ENCODE measurements at regions not wholly inside any gene's neighbourhood (a gene's known extent, or its start where the extent isn't known, plus 50 kb on each side); places are given as distances from the start of the nearest gene placed in this dataset.

DNA sequence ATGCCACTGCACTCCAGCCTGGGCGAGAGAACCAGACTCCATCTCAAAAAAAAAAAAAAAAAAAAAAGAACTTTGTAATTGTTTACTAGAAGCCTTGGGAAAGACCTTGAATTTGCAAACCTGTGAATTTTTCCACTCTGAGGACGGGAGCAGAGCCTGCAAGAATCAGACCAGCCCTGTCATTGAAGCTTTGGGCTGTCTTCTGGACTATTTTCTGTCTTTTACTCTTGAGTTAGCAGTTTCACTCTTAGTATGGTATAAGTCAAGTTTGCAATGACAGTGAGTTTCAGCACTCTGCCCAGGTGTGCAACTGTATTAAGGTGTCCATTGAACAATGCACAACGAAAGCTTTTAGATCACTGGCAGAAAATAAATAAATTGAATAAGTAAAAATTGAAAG is 81.4 kb upstream of the KRAS start:
- WGBS, 2 experiments (ENCODE audit: insufficient coverage in 2 of 2), result 94 to 100% methylated on average over 1 to 2 of the region's 3 CpGs
- no peaks in the 10 kb centered on the region for H3K9me3 ChIP-seq (ENCODE audit: control insufficient read depth, low read length)
- no peaks in the 10 kb centered on the region for H3K36me3 ChIP-seq (ENCODE audit: control insufficient read depth, insufficient read depth, low read length)
- no peak overlapping the region for H3K4me3 ChIP-seq (ENCODE audit: extremely low read depth, insufficient read depth, low read length, poor library complexity, severe bottlenecking)
- H3K27ac ChIP-seq (ENCODE audit: low read depth, low read length, severe bottlenecking), result no peak overlapping the region
- H3K4me1 ChIP-seq (ENCODE audit: control insufficient read depth, insufficient read depth, low read length, poor library complexity, severe bottlenecking), result peaks cover 4% of the 10 kb centered on the region

DNA sequence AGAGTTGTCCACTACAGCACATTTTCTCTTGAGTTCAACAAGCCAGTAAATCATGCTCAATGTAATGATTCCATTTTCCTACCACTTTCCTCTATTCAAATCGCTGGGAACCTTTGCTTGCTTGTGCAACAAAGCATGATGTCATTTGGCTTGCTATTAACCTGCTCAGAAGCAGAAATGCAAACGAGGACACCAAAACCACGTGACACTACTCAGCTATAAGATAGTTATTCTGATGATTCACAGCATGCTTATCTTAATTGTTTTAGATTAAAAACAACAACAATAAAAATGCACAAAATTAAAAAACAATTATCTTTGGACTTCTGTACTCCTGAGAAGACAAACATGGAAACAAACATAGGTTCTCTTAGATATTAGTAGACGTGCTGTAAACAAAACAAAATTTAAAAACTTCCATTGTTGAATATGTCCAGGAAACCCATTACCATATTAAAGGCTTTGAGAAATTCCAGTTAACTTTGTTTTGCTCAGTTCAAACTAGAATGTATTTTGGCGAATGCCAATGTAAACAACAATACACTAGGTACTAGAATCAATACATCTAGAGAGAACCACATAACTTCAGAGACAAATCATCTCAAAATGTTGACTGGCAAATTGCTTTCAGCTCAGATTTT is 77.5 kb upstream of the KRAS start:
- no peaks in the 10 kb centered on the region for H3K36me3 ChIP-seq (ENCODE audit: control insufficient read depth, insufficient read depth, low read length)
- H3K4me3 ChIP-seq (ENCODE audit: extremely low read depth, insufficient read depth, low read length, poor library complexity, severe bottlenecking), result no peak overlapping the region
- H3K4me1 ChIP-seq (ENCODE audit: control insufficient read depth, insufficient read depth, low read length, poor library complexity, severe bottlenecking), result peaks cover 4% of the 10 kb centered on the region
- no peak overlapping the region for H3K27ac ChIP-seq (ENCODE audit: low read depth, low read length, severe bottlenecking)
- WGBS, 2 experiments (ENCODE audit: insufficient coverage in 2 of 2), result 69 to 83% methylated on average over 2 of the region's 5 CpGs
- no peaks in the 10 kb centered on the region for H3K9me3 ChIP-seq (ENCODE audit: control insufficient read depth, low read length)

DNA sequence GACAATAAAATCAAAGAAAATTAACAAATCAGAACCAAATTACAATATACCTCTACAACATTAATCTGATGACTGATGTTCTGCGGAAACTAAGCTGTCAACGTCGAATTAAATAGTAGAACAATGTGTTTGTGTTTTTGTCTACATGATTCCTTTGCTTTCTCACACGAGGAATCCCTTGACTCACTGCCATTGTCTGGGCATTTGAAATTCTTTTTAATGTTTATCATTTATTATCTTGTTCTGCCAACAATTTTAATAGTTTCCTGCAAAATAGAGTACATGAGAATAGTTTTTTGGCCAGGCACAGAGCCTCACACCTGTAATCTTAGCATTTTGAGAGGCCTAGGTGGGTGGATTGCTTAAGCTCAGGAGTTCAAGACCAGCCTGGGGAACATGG is 76.6 kb upstream of the KRAS start:
- Histone ChIP-seq H3K36me3 (ENCODE audit: control insufficient read depth, insufficient read depth, low read length) (no peaks in the 10 kb centered on the region), H3K4me3 (ENCODE audit: extremely low read depth, insufficient read depth, low read length, poor library complexity, severe bottlenecking) (no peak overlapping the region), H3K4me1 (ENCODE audit: control insufficient read depth, insufficient read depth, low read length, poor library complexity, severe bottlenecking) (peaks cover 4% of the 10 kb centered on the region), H3K27ac (ENCODE audit: low read depth, low read length, severe bottlenecking) (no peak overlapping the region), H3K9me3 (ENCODE audit: control insufficient read depth, low read length) (no peaks in the 10 kb centered on the region)
- no CpG with 5 or more reads among the region's 4 CpGs for WGBS, 2 experiments (ENCODE audit: insufficient coverage in 2 of 2)

DNA sequence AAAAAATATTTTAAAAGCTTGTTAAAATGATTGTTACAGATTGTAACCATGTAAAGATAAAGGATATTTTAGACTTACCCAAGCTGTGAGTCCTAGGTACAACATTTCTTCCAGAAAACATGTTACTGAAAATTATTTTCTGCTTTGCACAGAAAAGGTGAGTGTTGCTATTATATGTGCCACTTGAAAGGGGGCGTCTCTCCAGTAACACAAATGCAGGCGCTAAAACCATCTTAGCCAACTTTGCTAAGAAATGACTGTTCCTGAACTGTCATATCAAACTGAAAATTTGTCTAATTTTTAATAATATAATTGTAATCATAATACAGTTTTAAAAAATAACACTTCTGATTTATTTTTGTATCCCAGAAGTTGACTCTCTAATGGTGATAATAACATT is 75.6 kb upstream of the KRAS start:
- H3K4me3 ChIP-seq (ENCODE audit: extremely low read depth, insufficient read depth, low read length, poor library complexity, severe bottlenecking), result no peak overlapping the region
- no peaks in the 10 kb centered on the region for H3K9me3 ChIP-seq (ENCODE audit: control insufficient read depth, low read length)
- WGBS, 2 experiments (ENCODE audit: insufficient coverage in 2 of 2), result 100% methylated on average over 2 of the region's 2 CpGs; no CpG with 5 or more reads in 1 of the 2 experiments
- H3K27ac ChIP-seq (ENCODE audit: low read depth, low read length, severe bottlenecking), result no peak overlapping the region
- H3K36me3 ChIP-seq (ENCODE audit: control insufficient read depth, insufficient read depth, low read length), result no peaks in the 10 kb centered on the region
- H3K4me1 ChIP-seq (ENCODE audit: control insufficient read depth, insufficient read depth, low read length, poor library complexity, severe bottlenecking), result peaks cover 4% of the 10 kb centered on the region

DNA sequence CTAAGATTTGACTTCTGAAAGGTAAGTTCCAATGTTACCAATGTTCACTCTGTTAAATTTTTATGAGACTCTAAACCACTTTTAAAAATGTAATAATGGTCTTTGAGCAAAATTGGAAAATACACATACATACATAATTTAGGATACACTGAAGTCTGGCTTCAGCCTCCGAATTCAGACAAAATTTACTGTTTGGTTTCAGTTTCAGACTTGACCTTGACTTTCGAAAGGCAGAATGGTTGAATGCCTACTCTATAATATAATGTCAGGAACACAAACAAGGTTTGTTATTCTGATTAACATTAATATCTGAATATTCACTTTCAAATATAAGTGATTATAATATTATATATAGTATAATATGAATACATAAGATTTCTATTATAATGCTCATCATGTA is 74.1 kb upstream of the KRAS start:
- WGBS, 2 experiments (ENCODE audit: insufficient coverage in 2 of 2), result 100% methylated on average over 1 of the region's 2 CpGs; no CpG with 5 or more reads in 1 of the 2 experiments
- no peaks in the 10 kb centered on the region for H3K36me3 ChIP-seq (ENCODE audit: control insufficient read depth, insufficient read depth, low read length)
- peaks cover 4% of the 10 kb centered on the region for H3K4me1 ChIP-seq (ENCODE audit: control insufficient read depth, insufficient read depth, low read length, poor library complexity, severe bottlenecking)
- H3K27ac ChIP-seq (ENCODE audit: low read depth, low read length, severe bottlenecking), result no peak overlapping the region
- H3K4me3 ChIP-seq (ENCODE audit: extremely low read depth, insufficient read depth, low read length, poor library complexity, severe bottlenecking), result no peak overlapping the region
- H3K9me3 ChIP-seq (ENCODE audit: control insufficient read depth, low read length), result no peaks in the 10 kb centered on the region

DNA sequence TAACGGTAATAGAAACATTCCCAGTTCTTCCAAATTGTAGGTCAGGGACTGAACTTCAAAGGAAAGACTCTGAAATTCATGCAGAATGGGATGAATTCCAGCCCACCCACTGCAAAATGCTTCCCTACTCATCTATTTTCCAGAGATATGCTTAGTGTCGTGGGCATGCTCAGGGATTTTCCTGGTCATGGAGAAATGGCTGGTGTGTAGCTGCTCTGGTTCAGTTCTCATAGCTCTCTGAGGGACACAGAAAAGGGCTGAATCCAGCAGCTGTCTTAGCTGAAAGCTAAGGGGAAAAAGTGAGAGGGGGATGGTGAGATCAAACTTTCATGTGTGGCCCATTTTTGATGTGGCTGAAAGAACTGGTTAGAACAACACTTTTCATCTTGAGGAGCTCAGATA is 72.9 kb upstream of the KRAS start:
- no peaks in the 10 kb centered on the region for H3K36me3 ChIP-seq (ENCODE audit: control insufficient read depth, insufficient read depth, low read length)
- no peak overlapping the region for H3K4me3 ChIP-seq (ENCODE audit: extremely low read depth, insufficient read depth, low read length, poor library complexity, severe bottlenecking)
- H3K27ac ChIP-seq (ENCODE audit: low read depth, low read length, severe bottlenecking), result no peak overlapping the region
- peaks cover 4% of the 10 kb centered on the region for H3K4me1 ChIP-seq (ENCODE audit: control insufficient read depth, insufficient read depth, low read length, poor library complexity, severe bottlenecking)
- no peaks in the 10 kb centered on the region for H3K9me3 ChIP-seq (ENCODE audit: control insufficient read depth, low read length)
- WGBS, 2 experiments (ENCODE audit: insufficient coverage in 2 of 2), result 67 to 73% methylated on average over 1 to 2 of the region's 2 CpGs

DNA sequence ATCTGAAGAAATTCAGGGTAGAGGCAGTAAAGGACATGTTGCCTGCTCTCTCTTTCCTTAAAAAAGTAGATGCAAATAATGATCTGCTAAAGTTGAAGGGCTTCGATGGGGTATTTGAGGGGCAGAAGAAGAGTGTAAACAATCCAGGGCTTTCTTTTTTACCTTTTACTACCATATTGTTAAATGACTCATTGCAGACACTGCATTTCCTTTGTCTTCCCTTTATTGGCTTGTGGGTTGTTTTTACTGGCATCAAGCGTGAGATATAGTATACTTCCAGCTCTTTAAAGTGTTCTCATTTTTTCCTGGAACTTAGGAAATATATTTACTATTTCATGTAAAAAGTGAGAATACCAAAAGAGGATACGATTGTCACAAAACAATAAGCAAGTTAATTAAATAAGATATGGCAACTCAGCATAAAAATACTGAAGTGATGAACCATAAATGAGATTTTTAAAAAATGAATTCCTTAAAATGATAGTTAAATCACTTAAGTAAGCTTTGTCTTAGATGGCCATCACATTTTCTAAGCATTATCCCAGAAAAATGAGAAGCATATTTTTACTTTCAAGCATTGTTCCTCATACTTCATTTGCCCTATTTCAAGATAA is 72.3 kb upstream of the KRAS start:
- H3K4me3 ChIP-seq (ENCODE audit: extremely low read depth, insufficient read depth, low read length, poor library complexity, severe bottlenecking), result no peak overlapping the region
- H3K27ac ChIP-seq (ENCODE audit: low read depth, low read length, severe bottlenecking), result no peak overlapping the region
- H3K9me3 ChIP-seq (ENCODE audit: control insufficient read depth, low read length), result no peaks in the 10 kb centered on the region
- no CpG with 5 or more reads among the region's 3 CpGs for WGBS, 2 experiments (ENCODE audit: insufficient coverage in 2 of 2)
- H3K4me1 ChIP-seq (ENCODE audit: control insufficient read depth, insufficient read depth, low read length, poor library complexity, severe bottlenecking), result peaks cover 2% of the 10 kb centered on the region
- H3K36me3 ChIP-seq (ENCODE audit: control insufficient read depth, insufficient read depth, low read length), result no peaks in the 10 kb centered on the region

DNA sequence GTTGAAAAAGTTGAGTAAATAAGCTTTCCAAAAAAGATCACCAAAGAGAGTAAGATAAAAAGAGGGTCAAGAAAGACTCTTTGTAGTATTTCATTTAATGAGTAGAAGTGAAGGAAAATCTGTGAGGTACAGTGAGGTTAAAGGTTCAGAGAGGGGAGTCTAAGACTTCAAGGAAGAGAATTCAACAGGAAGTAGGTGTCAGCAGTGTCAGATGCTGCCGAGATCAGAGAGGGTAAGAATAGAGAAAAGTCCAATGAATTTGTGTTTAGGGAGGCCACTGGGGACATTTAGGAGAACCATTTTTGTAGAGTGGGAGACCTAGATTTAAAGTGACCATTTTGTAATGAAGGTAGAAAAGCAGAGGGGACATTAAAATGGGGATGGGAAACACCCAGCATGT is 71.6 kb upstream of the KRAS start:
- Histone ChIP-seq H3K4me1 (ENCODE audit: control insufficient read depth, insufficient read depth, low read length, poor library complexity, severe bottlenecking) (no peaks in the 10 kb centered on the region), H3K9me3 (ENCODE audit: control insufficient read depth, low read length) (no peaks in the 10 kb centered on the region), H3K27ac (ENCODE audit: low read depth, low read length, severe bottlenecking) (no peak overlapping the region), H3K4me3 (ENCODE audit: extremely low read depth, insufficient read depth, low read length, poor library complexity, severe bottlenecking) (no peak overlapping the region), H3K36me3 (ENCODE audit: control insufficient read depth, insufficient read depth, low read length) (no peaks in the 10 kb centered on the region)
- WGBS, 2 experiments (ENCODE audit: insufficient coverage in 2 of 2), result 71 to 75% methylated on average over 1 of the region's 1 CpG

DNA sequence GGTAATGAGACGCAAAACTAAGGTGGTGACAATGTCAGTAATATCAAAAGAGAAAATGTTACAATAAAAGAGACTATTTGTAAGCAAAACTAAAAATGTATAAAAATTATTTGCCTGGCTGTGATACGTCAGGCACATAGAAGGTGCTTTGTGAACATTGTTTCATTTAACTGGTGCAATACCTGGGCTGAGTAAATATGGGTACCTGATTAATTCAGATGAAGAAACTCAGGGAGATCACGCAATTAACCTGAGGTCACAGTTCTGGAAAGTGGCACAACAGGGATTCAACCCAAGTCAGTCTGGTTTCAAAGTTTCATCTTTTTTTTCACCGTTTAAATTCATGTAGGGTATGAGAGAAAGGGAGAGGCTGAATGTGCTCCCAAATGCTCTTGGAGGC is 71.0 kb upstream of the KRAS start:
- WGBS, 2 experiments (ENCODE audit: insufficient coverage in 2 of 2), result 87 to 97% methylated on average over 3 of the region's 4 CpGs
- Histone ChIP-seq H3K4me3 (ENCODE audit: extremely low read depth, insufficient read depth, low read length, poor library complexity, severe bottlenecking) (no peak overlapping the region), H3K9me3 (ENCODE audit: control insufficient read depth, low read length) (no peaks in the 10 kb centered on the region), H3K27ac (ENCODE audit: low read depth, low read length, severe bottlenecking) (no peak overlapping the region), H3K4me1 (ENCODE audit: control insufficient read depth, insufficient read depth, low read length, poor library complexity, severe bottlenecking) (no peaks in the 10 kb centered on the region), H3K36me3 (ENCODE audit: control insufficient read depth, insufficient read depth, low read length) (no peaks in the 10 kb centered on the region)

DNA sequence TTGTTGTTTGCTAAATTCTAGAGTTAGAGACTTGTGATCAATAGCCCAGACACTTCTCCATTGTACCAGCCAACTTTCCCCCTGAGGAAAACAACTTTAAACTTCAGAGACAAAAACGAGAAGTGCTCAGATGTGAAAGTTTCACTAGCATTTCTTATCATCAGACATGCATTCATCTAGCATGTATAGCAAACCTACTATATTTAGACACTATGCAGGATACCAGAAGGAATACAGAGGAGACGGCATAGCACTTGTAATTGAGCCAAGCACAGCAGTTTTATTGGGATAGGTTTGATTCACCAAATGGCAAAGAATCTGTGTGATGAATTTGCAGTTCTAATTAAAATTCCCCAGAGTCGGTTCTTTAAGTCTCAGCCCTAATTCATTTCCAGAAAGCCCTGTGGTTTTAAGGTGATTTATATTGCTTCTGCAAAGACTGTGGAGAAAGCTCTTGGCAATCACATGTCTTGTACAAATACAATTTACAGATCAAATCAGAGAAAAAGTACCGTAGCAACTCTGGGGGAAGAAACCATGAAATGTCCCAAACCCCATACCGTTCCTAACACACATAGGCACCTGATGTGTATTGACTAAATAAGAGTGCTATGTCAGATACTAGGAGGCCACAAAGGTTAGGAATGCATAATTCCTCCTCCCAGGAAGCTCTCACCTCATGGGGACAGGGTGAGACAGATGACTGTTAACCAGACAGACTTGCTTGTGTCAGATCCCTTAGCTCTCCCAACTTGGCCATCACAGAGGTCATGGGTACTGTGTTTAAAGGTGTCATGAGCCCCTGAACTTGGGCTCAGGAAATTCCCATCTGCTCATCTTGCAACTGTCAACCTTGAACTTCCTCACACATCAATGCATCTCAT is 69.6 kb upstream of the KRAS start:
- 80 to 86% methylated on average over 1 to 2 of the region's 5 CpGs for WGBS, 2 experiments (ENCODE audit: insufficient coverage in 2 of 2)
- H3K4me1 ChIP-seq (ENCODE audit: control insufficient read depth, insufficient read depth, low read length, poor library complexity, severe bottlenecking), result no peaks in the 10 kb centered on the region
- H3K9me3 ChIP-seq (ENCODE audit: control insufficient read depth, low read length), result no peaks in the 10 kb centered on the region
- no peaks in the 10 kb centered on the region for H3K36me3 ChIP-seq (ENCODE audit: control insufficient read depth, insufficient read depth, low read length)
- no peak overlapping the region for H3K27ac ChIP-seq (ENCODE audit: low read depth, low read length, severe bottlenecking)
- no peak overlapping the region for H3K4me3 ChIP-seq (ENCODE audit: extremely low read depth, insufficient read depth, low read length, poor library complexity, severe bottlenecking)

Measured in mesodermal cell (in vitro differentiated cells).